MM.1S (cell line): ENCODE measurements at regions not wholly inside any gene's neighbourhood (a gene's known extent, or its start where the extent isn't known, plus 50 kb on each side); places are given as distances from the start of the nearest gene placed in this dataset.

Experiments used
- DNase-seq: peaks from one replicate; pipeline ENCODE4 v3.0.0-alpha.2; 2015
- H2AFZ ChIP-seq: fragments of 300-600 bp; sonication (generic); 2 replicates; pipeline ENCODE4 v1.6.0; 2016; ENCODE audit warnings: antibody characterized with exemption, low read length
- H3F3A ChIP-seq: fragments of 300-600 bp; sonication (generic); 2 replicates; pipeline ENCODE4 v1.6.1; 2016; ENCODE audit warnings: mild to moderate bottlenecking, antibody characterized with exemption, low read length, moderate library complexity, mixed read lengths; ENCODE audit not compliant: insufficient read depth
- H3K27ac ChIP-seq: fragments of 300-600 bp; sonication (generic); 2 replicates; pipeline ENCODE4 v1.5.1; 2016; ENCODE audit warnings: mild to moderate bottlenecking, low read length
- H3K27me3 ChIP-seq: fragments of 300-600 bp; sonication (generic); replicated peaks from 2 replicates; pipeline ENCODE4 v1.6.0; 2016; ENCODE audit warnings: low read length; ENCODE audit not compliant: insufficient read depth
- H3K36me3 ChIP-seq: fragments of 300-600 bp; sonication (generic); replicated peaks from 2 replicates; pipeline ENCODE4 v1.6.1; 2016; ENCODE audit warnings: mild to moderate bottlenecking, low read length, mixed read lengths; ENCODE audit not compliant: insufficient read depth
- H3K4me1 ChIP-seq: fragments of 300-600 bp; sonication (generic); 2 replicates; pipeline ENCODE4 v1.6.1; 2016; ENCODE audit warnings: low read length, mixed read lengths
- H3K4me2 ChIP-seq: fragments of 300-600 bp; sonication (generic); 2 replicates; pipeline ENCODE4 v1.6.0; 2016; ENCODE audit warnings: low read depth, low read length
- H3K4me3 ChIP-seq: fragments of 300-600 bp; sonication (generic); 2 replicates; pipeline ENCODE4 v1.5.1; 2016; ENCODE audit warnings: low read length, mixed read lengths
- H3K79me2 ChIP-seq: fragments of 300-600 bp; sonication (generic); 2 replicates; pipeline ENCODE4 v1.6.1; 2016; ENCODE audit warnings: mixed run types, low read length, mixed read lengths
- H3K9ac ChIP-seq: fragments of 300-600 bp; sonication (generic); 2 replicates; pipeline ENCODE4 v1.6.1; 2016; ENCODE audit warnings: low read length, mixed read lengths
- H3K9me2 ChIP-seq: fragments of 300-600 bp; sonication (generic); replicated peaks from 2 replicates; pipeline ENCODE4 v1.6.1; 2016; ENCODE audit warnings: mild to moderate bottlenecking, low read length, mixed read lengths; ENCODE audit not compliant: insufficient read depth
- H3K9me3 ChIP-seq: fragments of 300-600 bp; sonication (generic); replicated peaks from 2 replicates; pipeline ENCODE4 v1.6.1; 2016; ENCODE audit warnings: mild to moderate bottlenecking, low read length, mixed read lengths; ENCODE audit not compliant: insufficient read depth
- H4K20me1 ChIP-seq: fragments of 300-600 bp; sonication (generic); 2 replicates; pipeline ENCODE4 v1.6.1; 2016; ENCODE audit warnings: mild to moderate bottlenecking, low read length, moderate library complexity, mixed read lengths; ENCODE audit not compliant: insufficient read depth
- EZH2 ChIP-seq: fragments of 300-600 bp; sonication (generic); optimal IDR thresholded peaks from 2 replicates; pipeline ENCODE3; 2017; ENCODE audit warnings: low read depth, mild to moderate bottlenecking, antibody characterized with exemption, low read length, mixed read lengths
- EZH2phosphoT487 ChIP-seq: fragments of 300-600 bp; sonication (generic); IDR thresholded peaks from 2 replicates; pipeline ENCODE4 v1.6.1; 2018; ENCODE audit warnings: antibody characterized with exemption, low read length
- TF ChIP-seq, protein P1 (sequence below): fragments of 300-600 bp; sonication (generic); IDR thresholded peaks from 2 replicates; pipeline ENCODE4 v1.5.1; 2016; ENCODE audit warnings: antibody characterized with exemption, low read length, mixed read lengths

DNA sequence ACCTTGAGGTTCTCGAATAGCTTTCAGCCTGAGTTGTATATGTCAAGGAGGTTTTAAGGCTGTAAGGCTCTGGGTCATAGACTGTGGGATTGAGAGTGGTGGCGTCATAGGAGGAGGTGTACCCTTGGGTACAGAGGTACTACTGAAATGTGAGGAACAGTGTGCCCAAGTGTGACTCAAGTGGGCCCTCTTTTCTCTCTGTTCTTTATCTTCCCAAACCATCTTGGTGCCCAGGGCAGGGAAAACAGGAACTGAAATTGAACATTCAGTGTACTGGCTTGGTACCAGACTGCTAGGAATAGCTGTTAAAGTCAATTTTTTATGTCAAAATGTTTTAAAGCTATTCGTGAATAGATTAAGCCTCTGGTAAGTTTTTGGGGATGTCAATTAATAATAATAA, 136.2 kb upstream of the RPS6KA3 start:
- no peaks in the 10 kb centered on the region for H3K4me1 ChIP-seq
- TF ChIP-seq, protein P1, sequence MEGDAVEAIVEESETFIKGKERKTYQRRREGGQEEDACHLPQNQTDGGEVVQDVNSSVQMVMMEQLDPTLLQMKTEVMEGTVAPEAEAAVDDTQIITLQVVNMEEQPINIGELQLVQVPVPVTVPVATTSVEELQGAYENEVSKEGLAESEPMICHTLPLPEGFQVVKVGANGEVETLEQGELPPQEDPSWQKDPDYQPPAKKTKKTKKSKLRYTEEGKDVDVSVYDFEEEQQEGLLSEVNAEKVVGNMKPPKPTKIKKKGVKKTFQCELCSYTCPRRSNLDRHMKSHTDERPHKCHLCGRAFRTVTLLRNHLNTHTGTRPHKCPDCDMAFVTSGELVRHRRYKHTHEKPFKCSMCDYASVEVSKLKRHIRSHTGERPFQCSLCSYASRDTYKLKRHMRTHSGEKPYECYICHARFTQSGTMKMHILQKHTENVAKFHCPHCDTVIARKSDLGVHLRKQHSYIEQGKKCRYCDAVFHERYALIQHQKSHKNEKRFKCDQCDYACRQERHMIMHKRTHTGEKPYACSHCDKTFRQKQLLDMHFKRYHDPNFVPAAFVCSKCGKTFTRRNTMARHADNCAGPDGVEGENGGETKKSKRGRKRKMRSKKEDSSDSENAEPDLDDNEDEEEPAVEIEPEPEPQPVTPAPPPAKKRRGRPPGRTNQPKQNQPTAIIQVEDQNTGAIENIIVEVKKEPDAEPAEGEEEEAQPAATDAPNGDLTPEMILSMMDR, result no peak
- no peak for TF ChIP-seq EZH2phosphoT487
- no peak for TF ChIP-seq EZH2
- no peaks in the 10 kb centered on the region for H4K20me1 ChIP-seq
- no peaks in the 10 kb centered on the region for H3K79me2 ChIP-seq
- DNase-seq, result no peak
- H3K4me2 ChIP-seq, result no peak overlapping the region
- no peak overlapping the region for H3K9ac ChIP-seq
- no peaks in the 10 kb centered on the region for H3K27me3 ChIP-seq
- H3K9me3 ChIP-seq, result no peaks in the 10 kb centered on the region
- no peaks in the 10 kb centered on the region for H3K9me2 ChIP-seq
- no peaks in the 10 kb centered on the region for H3F3A ChIP-seq
- no peak overlapping the region for H3K4me3 ChIP-seq
- no peak overlapping the region for H3K27ac ChIP-seq
- no peak overlapping the region for H2AFZ ChIP-seq
- H3K36me3 ChIP-seq, result no peaks in the 10 kb centered on the region

DNA sequence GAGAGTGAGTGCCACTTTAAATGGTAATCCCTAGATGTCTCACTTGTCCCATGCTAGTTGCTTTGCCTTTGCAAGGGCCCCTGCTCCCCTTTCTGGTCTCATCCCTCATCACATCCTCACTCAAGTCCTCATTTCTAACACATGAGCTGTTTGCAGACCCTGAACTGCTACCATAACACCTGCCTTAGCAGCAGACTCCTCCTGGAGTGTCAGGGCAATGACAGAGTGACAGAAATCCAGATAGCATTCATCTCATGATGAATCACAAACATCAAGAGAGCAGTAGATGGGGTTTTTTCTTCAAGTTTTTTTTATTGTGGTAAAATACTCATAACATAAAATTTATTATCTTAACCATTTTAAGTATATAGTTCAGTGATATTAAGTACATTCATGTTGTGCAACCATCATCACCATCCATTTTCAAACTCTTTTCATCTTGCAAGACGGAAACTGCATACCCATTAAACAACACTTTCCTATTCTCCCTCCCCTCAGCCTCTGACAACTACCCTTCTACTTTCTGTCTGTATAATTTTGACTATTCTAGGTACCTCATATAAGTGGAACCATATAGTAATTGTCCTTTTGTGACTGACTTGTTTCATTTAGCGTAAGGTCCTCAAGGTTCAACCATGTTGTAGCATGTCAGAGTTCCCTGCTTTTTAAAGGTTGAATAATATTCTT, 133.2 kb upstream of the RPS6KA3 start:
- Histone ChIP-seq H3K36me3 (no peaks in the 10 kb centered on the region), H3K27me3 (no peaks in the 10 kb centered on the region), H3F3A (no peaks in the 10 kb centered on the region), H3K27ac (no peak overlapping the region), H3K79me2 (no peaks in the 10 kb centered on the region), H3K9me2 (no peaks in the 10 kb centered on the region), H3K4me3 (no peak overlapping the region), H3K4me1 (no peaks in the 10 kb centered on the region), H3K9ac (no peak overlapping the region), H4K20me1 (no peaks in the 10 kb centered on the region), H3K9me3 (no peaks in the 10 kb centered on the region), H3K4me2 (no peak overlapping the region), H2AFZ (no peak overlapping the region)
- TF ChIP-seq EZH2, result no peak
- TF ChIP-seq EZH2phosphoT487, result no peak
- TF ChIP-seq, protein P1, result no peak
- no peak for DNase-seq

DNA sequence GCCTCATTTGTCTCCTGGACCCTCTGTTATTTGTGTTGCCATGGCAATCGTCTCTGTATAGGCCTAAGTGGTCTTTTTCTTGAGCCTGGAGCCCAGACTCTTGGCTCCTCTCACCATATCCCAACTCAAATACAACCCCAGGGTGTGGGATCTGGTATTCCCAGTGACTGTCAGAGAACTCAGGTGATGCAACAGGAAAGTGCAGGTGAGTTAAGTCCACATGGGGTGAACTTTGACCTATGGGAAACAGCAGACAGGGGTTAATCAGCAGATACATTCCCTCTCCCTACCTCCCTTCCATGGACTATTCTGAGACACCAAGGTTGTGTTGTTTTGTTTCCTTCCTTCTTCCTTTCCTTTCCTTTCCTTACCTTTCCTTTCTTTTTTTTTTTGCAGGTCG, 130.9 kb upstream of the RPS6KA3 start:
- H3K4me1 ChIP-seq, result no peaks in the 10 kb centered on the region
- no peak overlapping the region for H3K27ac ChIP-seq
- H3K9me2 ChIP-seq, result no peaks in the 10 kb centered on the region
- no peak overlapping the region for H3K4me2 ChIP-seq
- TF ChIP-seq EZH2 (no peak), EZH2phosphoT487 (no peak)
- TF ChIP-seq, protein P1, result no peak
- no peak overlapping the region for H3K4me3 ChIP-seq
- H3K79me2 ChIP-seq, result no peaks in the 10 kb centered on the region
- no peaks in the 10 kb centered on the region for H3K9me3 ChIP-seq
- H3F3A ChIP-seq, result no peaks in the 10 kb centered on the region
- H3K9ac ChIP-seq, result no peak overlapping the region
- H2AFZ ChIP-seq, result no peak overlapping the region
- no peaks in the 10 kb centered on the region for H4K20me1 ChIP-seq
- no peaks in the 10 kb centered on the region for H3K36me3 ChIP-seq
- DNase-seq, result no peak
- H3K27me3 ChIP-seq, result no peaks in the 10 kb centered on the region
